HCT116 (cell line): ENCODE measurements at regions not wholly inside any gene's neighbourhood (a gene's known extent, or its start where the extent isn't known, plus 50 kb on each side); places are given as distances from the start of the nearest gene placed in this dataset.

Experiments
- ATAC-seq: fragments of 200-7000 bp; cut with Tn5 transposase; 2 replicates; pipeline ENCODE4 v1.9.1; 2020; ENCODE audit warnings: mild to moderate bottlenecking, moderate library complexity
- BruUV-seq: library from RNA; stranded (reverse); fragments of 400-500 nt; replicated peaks from 2 replicates; lab custom pipeline; 2021; lab: Mats Ljungman, UMichigan
- CTCF ChIA-PET: fragments of 300-600 bp; sonication (Branson Sonifier 250); formaldehyde crosslinking; loops from one replicate; lab custom pipeline; 2021; ENCODE audit warnings: antibody characterized with exemption; lab: Charles Lee
- POLR2A ChIA-PET: fragments of 300-600, 350-600 bp; sonication (Branson Sonifier 250); formaldehyde crosslinking; loops from one replicate; lab custom pipeline; 2021; ENCODE audit warnings: antibody characterized with exemption; lab: Charles Lee
- RAD21 ChIA-PET, 2 experiments: fragments of 300-600 bp; sonication (Branson Sonifier 250); formaldehyde crosslinking; loops; one replicate each; lab custom pipeline; 2023; ENCODE audit warnings: low total read pairs in 2 of 2; ENCODE audit not compliant: uncharacterized antibody in 2 of 2, unreplicated experiment in 2 of 2, low non-redundant PET in 1 of 2; lab: Charles Lee
- DNase-seq: peaks from one replicate; pipeline ENCODE4 v3.0.0-alpha.2; 2010; ENCODE audit warnings: low read depth, low spot score
- H2AFZ ChIP-seq: fragments of 200-600 bp; shearing (Covaris generic), sonication (generic); 2 replicates; pipeline ENCODE4 v1.6.1; 2017; ENCODE audit warnings: low read depth, mixed run types, mixed read lengths, antibody characterized with exemption, low read length; ENCODE audit not compliant: poor library complexity, severe bottlenecking
- H3K27ac ChIP-seq: 2 replicates; pipeline ENCODE4 v1.5.1; 2012; ENCODE audit warnings: low read depth, low read length
- H3K27me3 ChIP-seq: fragments of 200-600 bp; sonication (generic); 2 replicates; pipeline ENCODE4 v1.6.1; 2016; ENCODE audit warnings: mixed run types, low read length, mixed read lengths; ENCODE audit not compliant: insufficient read depth
- H3K36me3 ChIP-seq, 2 experiments: fragments of 200-500 bp in 1 of 2; fragments of 200-600 bp in 1 of 2; sonication (Bioruptor generic) in 1 of 2; sonication (generic) in 1 of 2; 2 replicates each; pipeline versions ENCODE4 v1.5.1 to v1.6.1; 2014 to 2016; ENCODE audit warnings: low read length in 2 of 2, inconsistent platforms in 1 of 2, mixed read lengths in 1 of 2, mixed run types in 1 of 2; ENCODE audit not compliant: insufficient read depth in 2 of 2, control insufficient read depth in 1 of 2
- H3K4me1 ChIP-seq, 2 experiments: fragments of 200-600 bp in 1 of 2; sonication (generic) in 1 of 2; 2 replicates each; pipeline versions ENCODE4 v1.5.1 to v1.6.1; 2012 to 2017; ENCODE audit warnings: low read length in 2 of 2, inconsistent platforms in 1 of 2, mild to moderate bottlenecking in 1 of 2, mixed read lengths in 1 of 2, mixed run types in 1 of 2, moderate library complexity in 1 of 2; ENCODE audit not compliant: insufficient read depth in 2 of 2, control insufficient read depth in 1 of 2
- H3K4me2 ChIP-seq: fragments of 200-600 bp; sonication (generic); 2 replicates; pipeline ENCODE4 v1.6.1; 2017; ENCODE audit warnings: mixed run types, low read length, mixed read lengths
- H3K4me3 ChIP-seq, 2 experiments: fragments of 200-600 bp in 1 of 2; sonication (generic) in 1 of 2; replicated peaks in 1 of 2; 2 replicates each; pipeline ENCODE4 v1.5.1; 2011 to 2016; ENCODE audit warnings: low read length in 2 of 2, control low read depth in 1 of 2, low read depth in 1 of 2, mild to moderate bottlenecking in 1 of 2, mixed read lengths in 1 of 2, mixed run types in 1 of 2
- H3K79me2 ChIP-seq: fragments of 200-600 bp; sonication (generic); 2 replicates; pipeline ENCODE4 v1.6.1; 2017; ENCODE audit warnings: mild to moderate bottlenecking, mixed run types, low read length, moderate library complexity, mixed read lengths; ENCODE audit not compliant: insufficient read depth
- H3K9ac ChIP-seq: fragments of 200-600 bp; sonication (generic); 2 replicates; pipeline ENCODE4 v1.6.1; 2016; ENCODE audit warnings: low read length, mixed read lengths
- H3K9me2 ChIP-seq: fragments of 200-600 bp; sonication (generic), shearing (Covaris generic); 2 replicates; pipeline ENCODE4 v1.6.1; 2017; ENCODE audit warnings: mixed run types, mild to moderate bottlenecking, moderate library complexity; ENCODE audit not compliant: insufficient read depth
- H3K9me3 ChIP-seq, 2 experiments: fragments of 200-500 bp in 1 of 2; fragments of 200-600 bp in 1 of 2; sonication (Bioruptor generic) in 1 of 2; sonication (generic) in 1 of 2; 2 replicates each; pipeline ENCODE4 v1.6.1; 2014 to 2017; ENCODE audit warnings: low read length in 2 of 2, mixed read lengths in 2 of 2, inconsistent platforms in 1 of 2, low read depth in 1 of 2, mild to moderate bottlenecking in 1 of 2, mixed run types in 1 of 2, moderate library complexity in 1 of 2; ENCODE audit not compliant: control insufficient read depth in 1 of 2, insufficient read depth in 1 of 2
- H4K20me1 ChIP-seq: fragments of 200-600 bp; sonication (generic), shearing (Covaris generic); 2 replicates; pipeline ENCODE4 v1.6.1; 2017; ENCODE audit warnings: mixed run types, mild to moderate bottlenecking, moderate library complexity; ENCODE audit not compliant: insufficient read depth
- CBX3 ChIP-seq: IDR thresholded peaks from 2 replicates; pipeline ENCODE4 v1.6.1; 2012; ENCODE audit warnings: low read depth
- CEBPB ChIP-seq: IDR thresholded peaks from 2 replicates; pipeline ENCODE4 v1.6.1; 2012; ENCODE audit warnings: low read depth
- EGR1 ChIP-seq: IDR thresholded peaks from 2 replicates; pipeline ENCODE4 v1.6.1; 2012; ENCODE audit warnings: low read depth
- EZH2phosphoT487 ChIP-seq: fragments of 200-600 bp; IDR thresholded peaks from 2 replicates; pipeline ENCODE4 v1.6.1; 2018; ENCODE audit warnings: antibody characterized with exemption, borderline replicate concordance
- FOSL1 ChIP-seq: IDR thresholded peaks from 2 replicates; pipeline ENCODE4 v1.6.1; 2012; ENCODE audit warnings: low read depth
- JUND ChIP-seq: IDR thresholded peaks from 2 replicates; pipeline ENCODE4 v1.6.1; 2012
- MAX ChIP-seq: IDR thresholded peaks from 2 replicates; pipeline ENCODE4 v1.6.1; 2012
- POLR2A ChIP-seq: IDR thresholded peaks from 2 replicates; pipeline ENCODE4 v1.7.0; 2011; ENCODE audit warnings: borderline replicate concordance; ENCODE audit not compliant: insufficient read depth, insufficient read length; ENCODE audit errors: extremely low read depth
- POLR2AphosphoS5 ChIP-seq: IDR thresholded peaks from 2 replicates; pipeline ENCODE4 v1.6.1; 2011; ENCODE audit warnings: mild to moderate bottlenecking, low read depth, low read length, moderate library complexity
- RAD21 ChIP-seq: IDR thresholded peaks from 2 replicates; pipeline ENCODE4 v1.6.1; 2012; ENCODE audit warnings: low read depth, mild to moderate bottlenecking
- REST ChIP-seq: IDR thresholded peaks from 2 replicates; pipeline ENCODE4 v1.6.1; 2012; ENCODE audit warnings: low read depth
- SRF ChIP-seq: IDR thresholded peaks from 2 replicates; pipeline ENCODE4 v1.6.1; 2012; ENCODE audit warnings: low read depth
- TCF7L2 ChIP-seq: IDR thresholded peaks from 2 replicates; pipeline ENCODE4 v1.7.0; 2011; ENCODE audit warnings: borderline replicate concordance, inconsistent platforms; ENCODE audit not compliant: insufficient read depth, insufficient read length; ENCODE audit errors: extremely low read depth
- YY1 ChIP-seq: IDR thresholded peaks from 2 replicates; pipeline ENCODE4 v1.6.1; 2011; ENCODE audit warnings: low read length, low read depth, moderate library complexity, mild to moderate bottlenecking; ENCODE audit not compliant: insufficient replicate concordance; ENCODE audit errors: extremely low read depth
- ZBTB33 ChIP-seq: IDR thresholded peaks from 2 replicates; pipeline ENCODE4 v1.6.1; 2011; ENCODE audit warnings: mild to moderate bottlenecking, low read length, moderate library complexity; ENCODE audit not compliant: insufficient replicate concordance; ENCODE audit errors: extremely low read depth
- ZFX ChIP-seq: fragments of 450-650 bp; IDR thresholded peaks from 2 replicates; pipeline ENCODE4 v1.6.1; 2017
- ZNF274 ChIP-seq: fragments of 200-500 bp; sonication (Bioruptor generic); IDR thresholded peaks from 2 replicates; pipeline ENCODE4 v1.6.1; 2014; ENCODE audit warnings: mild to moderate bottlenecking, low read depth, low read length, inconsistent platforms
- intact Hi-C: fragments of 100-400 bp; cut with micrococcal nuclease; formaldehyde crosslinking; loops from 2 replicates; pipeline ENCODE4 v1.10.0; 2022

- no peaks in the 10 kb centered on the region for H3K27me3 ChIP-seq
- H3K27ac ChIP-seq = no peak overlapping the region
- H2AFZ ChIP-seq = no peak overlapping the region
- no peak overlapping the region for H3K9ac ChIP-seq
- BruUV-seq = no TSS peak
- no peaks in the 10 kb centered on the region for H3K9me2 ChIP-seq
- H4K20me1 ChIP-seq = no peaks in the 10 kb centered on the region
- H3K4me1 ChIP-seq = peaks cover 0 to 8% of the 10 kb centered on the region in 2 experiments; a peak in 1 of 4 replicates
- H3K79me2 ChIP-seq = no peaks in the 10 kb centered on the region
- no peaks in the 10 kb centered on the region for H3K9me3 ChIP-seq
- intact Hi-C loops = no loop called here
- H3K4me3 ChIP-seq = no peak overlapping the region
- ChIA-PET CTCF (no interaction called here), POLR2A (no interaction called here), RAD21 (no interaction called here)
- no peaks in the 10 kb centered on the region for H3K36me3 ChIP-seq
- no peak overlapping the region for H3K4me2 ChIP-seq
- DNase-seq (no peak), ATAC-seq (no peak)
- TF ChIP-seq POLR2A (no peak), FOSL1 (no peak), RAD21 (no peak), CBX3 (no peak), YY1 (no peak), SRF (no peak), JUND (no peak), CEBPB (no peak), ZBTB33 (no peak), EZH2phosphoT487 (no peak), REST (no peak), ZNF274 (no peak), EGR1 (no peak), POLR2AphosphoS5 (no peak), TCF7L2 (no peak), MAX (no peak), ZFX (no peak)
These were observed 104.6 kb upstream of the AKIRIN2 start for GRCh38 chr6:87806635-87807034.
